ENCODE measurements at regions not wholly inside any gene's neighbourhood (a gene's known extent, or its start where the extent isn't known, plus 50 kb on each side); places are given as distances from the start of the nearest gene placed in this dataset.
"Not testable (repeated sequence)": the region's sequence is repeated elsewhere in the genome, so short reads cannot be mapped to it uniquely, and the experiment has no call there.

- DNase-seq (ENCODE audit: low spot score), result no peak
Observed at GRCh38 chr6:144681334-144681733, 396.2 kb downstream of the UTRN start.

- no peak for DNase-seq (ENCODE audit: low spot score)
Observed at GRCh38 chr6:144683216-144684070, 398.3 kb downstream of the UTRN start.

DNA sequence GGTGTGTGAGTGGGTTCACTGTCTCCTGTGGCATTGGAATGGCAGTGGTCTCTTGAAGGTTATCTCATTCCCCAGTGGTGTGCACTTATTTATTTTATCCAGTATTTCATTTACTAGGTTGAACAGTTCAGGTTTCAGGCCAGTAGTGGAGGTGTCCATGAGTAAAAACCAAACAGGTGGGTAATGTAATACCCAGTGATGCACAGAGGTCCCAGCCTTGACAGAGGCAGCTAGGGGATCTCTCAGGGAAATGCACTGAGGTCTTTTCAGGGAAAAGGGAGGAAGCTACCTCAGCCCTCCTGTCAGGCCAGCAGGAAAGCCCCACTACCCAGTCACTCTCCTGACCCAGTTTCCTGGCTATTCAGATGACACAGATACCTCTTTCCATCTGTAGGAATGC lies 403.6 kb downstream of the UTRN start:
- no peak for DNase-seq (ENCODE audit: low spot score)

GRCh38 chr6:144689503-144690040 lies 404.4 kb downstream of the UTRN start:
- no peak for DNase-seq (ENCODE audit: low spot score)

DNA sequence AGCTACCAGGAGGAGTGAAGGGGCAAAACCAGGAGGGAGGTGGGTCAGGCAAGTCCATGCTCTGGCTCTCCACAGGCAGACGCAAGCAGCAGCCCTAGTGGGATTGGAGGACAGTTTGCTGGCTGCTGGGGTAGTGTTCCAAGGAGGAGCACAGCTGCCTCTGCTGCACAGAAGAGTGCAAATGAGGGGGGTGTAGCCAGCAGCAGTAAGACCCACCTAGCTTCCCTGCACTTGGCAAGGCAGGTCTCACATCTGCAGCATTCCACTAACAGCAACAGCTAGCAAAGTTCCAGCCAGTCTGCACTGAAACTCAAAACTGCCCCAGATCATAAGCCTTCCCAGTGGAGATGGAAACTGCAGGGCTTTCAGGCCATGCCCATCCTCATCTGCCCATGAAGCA lies 405.0 kb downstream of the UTRN start:
- no peak for DNase-seq (ENCODE audit: low spot score)

DNA sequence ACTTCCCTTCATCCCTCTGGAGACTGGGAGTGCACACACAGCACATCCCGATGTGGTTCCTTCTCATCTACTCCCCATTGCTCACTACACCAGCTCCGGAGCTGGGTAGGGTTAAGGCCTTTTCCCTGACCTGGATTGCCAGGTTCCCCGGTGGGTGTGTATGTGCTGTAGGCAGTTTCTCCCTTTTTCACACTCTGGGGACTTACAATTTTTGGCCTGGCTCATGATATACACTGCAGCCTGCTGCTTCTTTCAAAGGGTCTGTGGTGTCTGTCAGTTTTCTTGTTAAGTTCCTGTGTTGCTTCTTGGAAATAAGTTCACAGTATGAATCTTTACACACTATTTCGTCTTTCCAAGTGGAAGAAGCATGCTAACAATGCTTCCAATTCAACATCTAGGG lies 405.5 kb downstream of the UTRN start:
- DNase-seq (ENCODE audit: low spot score), result no peak

DNA sequence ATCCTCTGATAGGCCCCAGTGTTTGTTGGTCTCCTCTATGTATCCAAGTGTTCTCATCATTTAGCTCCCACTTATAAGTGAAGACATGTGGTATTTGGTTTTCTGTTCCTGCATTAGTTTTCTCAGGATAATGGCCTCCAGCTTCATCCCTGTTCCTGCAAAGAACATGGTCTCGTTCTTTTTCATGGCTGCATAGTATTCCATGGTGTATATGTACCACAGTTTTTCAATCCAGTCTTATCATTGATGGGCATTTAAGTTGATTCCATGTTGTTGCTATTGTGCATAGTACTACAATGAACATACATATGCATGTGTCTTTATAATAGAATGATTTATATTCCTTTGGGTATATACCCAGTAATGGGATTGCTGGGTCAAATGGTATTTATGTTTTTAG lies 406.9 kb downstream of the UTRN start:
- DNase-seq (ENCODE audit: low spot score), result not testable (repeated sequence)

DNA sequence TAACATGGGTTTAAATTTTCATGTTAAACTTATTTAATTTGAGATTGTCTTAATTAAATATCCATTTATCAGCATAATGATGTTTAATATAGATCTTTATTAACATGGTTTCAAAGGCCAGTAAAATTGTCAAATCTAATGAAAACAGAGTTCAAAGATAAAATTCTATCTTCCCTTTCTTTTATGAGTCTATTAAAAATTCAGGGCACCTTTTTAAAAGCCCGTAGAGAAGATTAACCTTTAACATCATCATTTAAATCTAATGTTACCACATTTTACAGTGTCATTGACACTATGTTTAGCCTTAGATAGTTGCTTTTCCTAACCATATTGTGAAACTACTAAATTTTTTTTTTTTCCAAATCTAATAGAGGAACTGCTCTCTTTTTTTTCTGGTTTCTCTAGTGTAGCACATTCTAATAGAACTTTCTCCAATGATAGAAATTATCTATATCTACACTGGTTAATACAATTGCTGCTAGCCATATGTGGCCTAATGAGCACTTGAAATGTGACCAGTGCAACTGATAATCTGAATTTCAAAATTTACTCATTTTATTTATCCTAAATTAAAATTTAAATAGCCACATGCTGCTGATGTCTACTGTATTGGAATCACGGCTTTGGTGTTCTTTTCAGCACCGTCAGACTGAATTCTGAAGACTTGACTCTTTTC lies 410.9 kb downstream of the UTRN start:
- DNase-seq (ENCODE audit: low spot score), result no peak

- no peak for DNase-seq (ENCODE audit: low spot score)
Observed at GRCh38 chr6:144696610-144697368, 411.7 kb downstream of the UTRN start.

- DNase-seq (ENCODE audit: low spot score), result no peak
Observed at GRCh38 chr6:144697369-144697760, 412.2 kb downstream of the UTRN start.

GRCh38 chr6:144697801-144698200 lies 412.7 kb downstream of the UTRN start:
- no peak for DNase-seq (ENCODE audit: low spot score)

GRCh38 chr6:144702781-144703180 lies 417.6 kb downstream of the UTRN start:
- DNase-seq (ENCODE audit: low spot score), result no peak

- DNase-seq (ENCODE audit: low spot score), result no peak
Observed at GRCh38 chr6:144710207-144710606, 425.1 kb downstream of the UTRN start.

GRCh38 chr6:144711661-144712060 lies 426.5 kb downstream of the UTRN start:
- DNase-seq (ENCODE audit: low spot score), result no peak

DNA sequence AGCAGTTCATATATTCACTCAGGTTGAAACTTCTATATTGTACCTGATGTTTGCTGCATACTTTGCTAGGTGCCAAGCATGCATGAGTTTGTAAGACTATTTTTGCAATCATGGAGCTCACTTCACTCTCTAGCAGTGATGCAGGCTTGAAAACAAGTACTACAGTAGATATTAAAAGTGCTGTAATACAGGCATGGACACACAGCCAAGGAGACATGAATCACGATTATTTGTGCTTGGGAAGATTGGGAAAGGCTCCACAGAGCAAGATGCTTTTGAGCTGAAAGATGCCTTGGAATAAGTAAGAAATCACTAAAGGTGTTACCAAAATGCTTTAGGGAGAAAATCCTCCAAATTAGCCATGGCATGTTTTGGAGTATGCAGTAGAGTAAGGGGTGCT lies 427.4 kb downstream of the UTRN start:
- no peak for DNase-seq (ENCODE audit: low spot score)

DNA sequence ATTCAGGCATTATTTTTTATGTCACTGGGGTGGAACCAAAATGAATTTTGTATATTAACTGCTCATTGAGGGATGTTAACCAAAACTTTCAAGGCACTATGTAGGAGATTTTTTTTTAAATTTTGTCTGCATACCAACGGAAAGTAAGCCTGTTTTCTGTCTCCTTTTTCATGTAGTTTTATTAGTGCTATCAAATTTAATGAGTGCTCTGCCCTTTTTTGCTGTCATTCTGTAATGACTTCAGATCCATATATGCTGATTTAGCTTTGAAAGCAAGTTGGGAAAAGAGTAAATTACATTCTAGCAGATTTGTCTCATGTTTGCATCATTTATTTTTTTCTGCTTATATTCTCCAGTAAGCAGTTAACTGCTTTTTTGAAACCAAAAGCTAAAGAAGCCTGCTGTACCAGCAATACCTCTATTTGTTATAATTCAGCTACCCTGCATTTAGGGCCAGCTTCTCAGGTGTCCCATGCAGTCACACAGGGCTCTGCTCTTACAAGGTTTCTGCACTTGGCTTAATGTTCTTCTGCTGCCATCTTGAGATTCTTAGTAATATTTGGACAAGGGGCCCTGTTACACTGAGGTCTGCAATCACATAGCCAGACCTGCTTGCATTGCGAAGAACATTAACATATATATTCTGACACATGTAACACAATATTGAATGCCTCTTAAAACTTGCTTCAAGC lies 429.0 kb downstream of the UTRN start:
- DNase-seq (ENCODE audit: low spot score), result no peak

GRCh38 chr6:144715344-144715743 lies 430.2 kb downstream of the UTRN start:
- no peak for DNase-seq (ENCODE audit: low spot score)

- no peak for DNase-seq (ENCODE audit: low spot score)
Observed at GRCh38 chr6:144718431-144718830, 433.3 kb downstream of the UTRN start.

DNA sequence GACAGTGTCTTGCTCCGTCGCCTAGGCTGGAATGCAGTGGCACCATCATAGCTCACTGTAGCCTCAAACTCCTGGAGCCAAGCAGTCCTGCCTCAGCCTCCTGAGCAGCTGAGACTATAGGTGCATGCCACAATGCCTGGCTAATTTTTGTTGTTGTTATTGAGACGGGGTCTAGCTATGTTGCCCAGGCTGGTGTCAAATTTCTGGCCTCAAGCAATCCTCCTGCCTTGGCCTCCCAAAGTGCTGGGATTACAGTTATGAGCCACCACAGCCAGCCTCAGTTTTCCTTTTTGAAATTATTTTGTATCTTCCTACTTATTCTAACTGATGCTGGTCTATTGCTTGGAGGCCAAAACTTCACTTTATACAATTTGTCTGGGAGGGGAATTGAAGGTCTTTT lies 436.1 kb downstream of the UTRN start:
- DNase-seq (ENCODE audit: low spot score), result no peak

DNA sequence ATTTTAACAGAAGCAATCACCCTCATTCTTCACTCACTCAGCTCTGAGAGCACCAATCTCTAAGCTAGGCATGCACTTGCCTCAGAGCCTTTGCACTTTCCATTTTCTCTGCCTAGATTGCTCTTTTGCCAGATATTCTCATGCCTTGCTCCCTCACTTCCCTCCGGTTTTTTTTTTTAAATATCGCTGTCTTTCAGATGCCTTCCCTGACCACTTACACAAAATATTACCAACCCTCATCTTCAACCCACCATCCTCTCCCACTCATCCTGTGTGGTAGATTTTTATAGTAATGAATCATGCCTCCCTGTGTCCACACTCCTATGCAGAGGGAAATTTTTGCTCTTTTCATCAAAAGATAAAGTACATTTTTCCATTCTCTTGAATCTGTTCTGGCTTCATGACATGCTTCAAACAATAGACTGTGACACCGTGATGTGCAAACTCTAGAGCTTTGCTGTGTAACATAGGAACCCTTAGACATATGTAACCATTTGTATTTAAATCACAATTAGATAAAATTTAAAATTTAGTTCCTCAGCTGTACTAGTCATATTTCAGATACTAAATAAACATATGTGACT lies 437.1 kb downstream of the UTRN start:
- DNase-seq (ENCODE audit: low spot score), result no peak

DNA sequence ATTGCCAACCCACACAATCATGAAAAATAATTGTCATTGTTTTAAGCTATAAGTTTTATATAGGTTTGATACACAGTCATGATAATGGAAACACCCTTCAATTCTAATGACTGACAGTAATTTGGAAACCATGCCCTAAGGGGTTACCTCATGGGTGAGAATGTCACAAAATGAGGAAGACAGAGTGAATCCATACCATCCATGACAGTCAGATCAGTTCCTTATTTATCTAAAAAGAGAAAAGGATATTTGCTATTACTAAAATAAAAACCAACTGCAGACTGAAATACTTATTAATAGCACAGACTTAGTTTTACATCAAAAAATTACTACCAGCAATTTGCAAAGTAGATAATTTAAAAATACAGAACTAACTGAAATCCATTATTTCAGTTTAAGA lies 437.8 kb downstream of the UTRN start:
- DNase-seq (ENCODE audit: low spot score), result no peak
